BJ (cell line): ENCODE measurements at regions not wholly inside any gene's neighbourhood (a gene's known extent, or its start where the extent isn't known, plus 50 kb on each side); places are given as distances from the start of the nearest gene placed in this dataset.

Source experiments
- CTCF ChIA-PET: fragments of 350-600 bp; formaldehyde crosslinking; extraction: SDS; loops from one replicate; lab custom pipeline; 2021; ENCODE audit warnings: antibody characterized with exemption, inconsistent platforms; lab: Yijun Ruan, JAX
- POLR2A ChIA-PET: fragments of 300-600 bp; sonication (Branson Sonifier 250); formaldehyde crosslinking; extraction: SDS; loops from one replicate; lab custom pipeline; 2021; ENCODE audit warnings: antibody characterized with exemption; lab: Charles Lee
- DNase-seq: peaks from one replicate; pipeline ENCODE4 v3.0.0-alpha.2; 2011; ENCODE audit warnings: low read depth
- H3K27me3 ChIP-seq: 2 replicates; pipeline ENCODE4 v1.6.0; 2011; ENCODE audit warnings: low read length; ENCODE audit not compliant: control insufficient read depth, insufficient read depth
- H3K36me3 ChIP-seq: 2 replicates; pipeline ENCODE4 v1.5.1; 2011; ENCODE audit warnings: low read length; ENCODE audit not compliant: control insufficient read depth, insufficient read depth
- H3K4me3 ChIP-seq: 2 replicates; pipeline ENCODE4 v1.5.1; 2011; ENCODE audit warnings: low read depth, mild to moderate bottlenecking, control low read depth, low read length
- TF ChIP-seq, protein P1 (sequence below): IDR thresholded peaks from 2 replicates; pipeline ENCODE4 v1.5.1; 2011; ENCODE audit warnings: low read depth, mild to moderate bottlenecking, control low read depth, inconsistent platforms, low read length, moderate library complexity; ENCODE audit not compliant: insufficient read depth

DNA sequence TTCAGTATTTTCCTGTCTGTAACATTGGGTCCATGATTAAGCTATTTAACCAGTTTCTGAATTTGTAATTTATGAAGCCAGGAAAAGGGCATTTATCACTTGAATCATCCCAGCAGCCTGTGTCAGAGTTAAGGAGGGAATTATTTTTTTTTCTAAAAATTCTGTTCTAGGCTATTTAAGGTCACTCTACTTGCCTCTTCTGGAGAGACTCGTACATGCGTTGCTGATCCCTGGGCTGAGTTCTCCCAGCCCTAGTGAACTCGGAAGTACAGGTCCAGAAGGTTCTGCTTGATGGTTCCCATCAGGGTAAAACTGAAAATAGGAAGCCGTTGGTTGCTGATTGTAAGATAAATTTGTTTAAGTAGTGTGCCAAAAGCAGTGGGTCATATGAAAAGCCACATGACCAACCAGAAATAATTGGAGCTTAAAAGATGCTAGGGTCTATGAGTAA, 90.7 kb downstream of the GPR88 start:
- no peaks in the 10 kb centered on the region for H3K27me3 ChIP-seq
- POLR2A ChIA-PET, result no interaction called here
- no peak overlapping the region for H3K4me3 ChIP-seq
- TF ChIP-seq, protein P1, sequence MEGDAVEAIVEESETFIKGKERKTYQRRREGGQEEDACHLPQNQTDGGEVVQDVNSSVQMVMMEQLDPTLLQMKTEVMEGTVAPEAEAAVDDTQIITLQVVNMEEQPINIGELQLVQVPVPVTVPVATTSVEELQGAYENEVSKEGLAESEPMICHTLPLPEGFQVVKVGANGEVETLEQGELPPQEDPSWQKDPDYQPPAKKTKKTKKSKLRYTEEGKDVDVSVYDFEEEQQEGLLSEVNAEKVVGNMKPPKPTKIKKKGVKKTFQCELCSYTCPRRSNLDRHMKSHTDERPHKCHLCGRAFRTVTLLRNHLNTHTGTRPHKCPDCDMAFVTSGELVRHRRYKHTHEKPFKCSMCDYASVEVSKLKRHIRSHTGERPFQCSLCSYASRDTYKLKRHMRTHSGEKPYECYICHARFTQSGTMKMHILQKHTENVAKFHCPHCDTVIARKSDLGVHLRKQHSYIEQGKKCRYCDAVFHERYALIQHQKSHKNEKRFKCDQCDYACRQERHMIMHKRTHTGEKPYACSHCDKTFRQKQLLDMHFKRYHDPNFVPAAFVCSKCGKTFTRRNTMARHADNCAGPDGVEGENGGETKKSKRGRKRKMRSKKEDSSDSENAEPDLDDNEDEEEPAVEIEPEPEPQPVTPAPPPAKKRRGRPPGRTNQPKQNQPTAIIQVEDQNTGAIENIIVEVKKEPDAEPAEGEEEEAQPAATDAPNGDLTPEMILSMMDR, result no peak
- H3K36me3 ChIP-seq, result no peaks in the 10 kb centered on the region
- CTCF ChIA-PET, result interaction anchor here (0.7 kb wide), 1 partner anchor 22 kb away, joined by 3 read pairs; no protein-coding TSS in a partner anchor
- DNase-seq, result no peak

DNA sequence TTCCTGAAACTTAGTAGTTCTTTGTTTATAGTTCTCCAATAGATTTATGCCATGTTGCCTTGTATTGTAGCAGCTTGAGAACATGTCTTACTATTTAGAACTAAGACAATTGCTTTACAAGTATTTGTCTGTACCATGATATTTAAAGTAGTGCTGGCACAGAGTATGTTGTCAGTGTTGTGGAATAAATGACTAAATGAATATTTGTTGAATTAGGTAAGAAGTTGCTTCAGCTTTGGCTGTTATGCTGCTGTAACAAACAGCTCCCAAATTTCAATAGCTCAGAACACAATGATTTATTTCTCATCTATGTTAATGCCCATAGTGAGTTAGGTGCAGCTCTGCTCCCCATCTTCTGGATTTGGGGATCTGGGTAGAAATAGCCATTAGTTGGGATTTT, 90.2 kb upstream of the VCAM1 start:
- ChIA-PET CTCF (no interaction called here), POLR2A (no interaction called here)
- Histone ChIP-seq H3K36me3 (no peaks in the 10 kb centered on the region), H3K27me3 (no peaks in the 10 kb centered on the region), H3K4me3 (no peak overlapping the region)
- TF ChIP-seq, protein P1, result no peak
- no peak for DNase-seq

DNA sequence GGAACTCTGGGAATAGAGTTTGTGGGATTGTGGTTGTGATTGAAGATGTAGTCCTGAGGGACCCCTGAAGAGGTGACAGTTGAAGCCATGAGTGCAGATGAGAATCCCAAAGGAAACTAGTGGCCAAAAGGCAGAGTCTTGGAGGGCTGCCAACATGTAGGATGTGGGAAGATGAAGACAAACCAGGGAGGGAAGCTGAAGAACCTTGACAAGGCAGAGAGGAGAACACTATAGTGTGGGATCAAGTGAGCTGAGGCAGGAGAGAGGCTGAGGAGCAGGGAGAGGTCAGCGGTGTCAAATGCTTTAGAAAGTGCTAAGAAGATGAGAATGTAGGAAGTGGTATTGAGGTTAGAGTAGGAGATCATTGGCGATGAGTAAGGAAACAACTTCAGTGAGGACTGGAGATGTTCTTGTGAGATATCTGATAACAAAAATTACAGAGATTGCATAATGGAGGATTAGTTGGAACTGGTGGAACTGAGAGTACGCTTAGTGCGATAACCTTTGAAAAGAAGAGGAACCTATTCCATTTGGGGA, 88.5 kb upstream of the VCAM1 start:
- ChIA-PET POLR2A (no interaction called here), CTCF (no interaction called here)
- Histone ChIP-seq H3K36me3 (no peaks in the 10 kb centered on the region), H3K27me3 (no peaks in the 10 kb centered on the region), H3K4me3 (no peak overlapping the region)
- DNase-seq, result no peak
- TF ChIP-seq, protein P1, result no peak

DNA sequence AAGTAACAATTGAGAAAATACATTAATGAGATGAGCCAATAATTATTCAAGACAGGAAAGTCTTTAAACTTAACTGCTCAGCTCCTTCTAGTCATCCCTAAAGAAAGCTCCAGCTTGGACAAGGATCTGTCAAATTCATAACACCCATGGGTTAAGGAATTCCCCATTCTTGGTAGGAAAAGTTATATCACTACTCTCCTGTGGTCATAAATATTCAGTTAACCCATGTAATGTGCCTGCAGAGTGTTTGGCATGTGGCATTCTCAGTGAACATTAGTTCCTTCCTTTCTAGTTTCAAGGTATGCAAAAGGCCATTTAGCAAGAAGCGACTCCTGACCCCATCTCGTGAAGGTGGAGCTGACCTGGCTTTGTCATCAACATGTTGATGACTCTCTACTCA, 76.7 kb upstream of the VCAM1 start:
- POLR2A ChIA-PET, result interaction anchor here (0.8 kb wide), 1 partner anchor 468 kb away, joined by 5 read pairs; no protein-coding TSS in a partner anchor
- TF ChIP-seq, protein P1, result no peak
- no peak for DNase-seq
- CTCF ChIA-PET, result no interaction called here
- Histone ChIP-seq H3K4me3 (no peak overlapping the region), H3K36me3 (no peaks in the 10 kb centered on the region), H3K27me3 (no peaks in the 10 kb centered on the region)

DNA sequence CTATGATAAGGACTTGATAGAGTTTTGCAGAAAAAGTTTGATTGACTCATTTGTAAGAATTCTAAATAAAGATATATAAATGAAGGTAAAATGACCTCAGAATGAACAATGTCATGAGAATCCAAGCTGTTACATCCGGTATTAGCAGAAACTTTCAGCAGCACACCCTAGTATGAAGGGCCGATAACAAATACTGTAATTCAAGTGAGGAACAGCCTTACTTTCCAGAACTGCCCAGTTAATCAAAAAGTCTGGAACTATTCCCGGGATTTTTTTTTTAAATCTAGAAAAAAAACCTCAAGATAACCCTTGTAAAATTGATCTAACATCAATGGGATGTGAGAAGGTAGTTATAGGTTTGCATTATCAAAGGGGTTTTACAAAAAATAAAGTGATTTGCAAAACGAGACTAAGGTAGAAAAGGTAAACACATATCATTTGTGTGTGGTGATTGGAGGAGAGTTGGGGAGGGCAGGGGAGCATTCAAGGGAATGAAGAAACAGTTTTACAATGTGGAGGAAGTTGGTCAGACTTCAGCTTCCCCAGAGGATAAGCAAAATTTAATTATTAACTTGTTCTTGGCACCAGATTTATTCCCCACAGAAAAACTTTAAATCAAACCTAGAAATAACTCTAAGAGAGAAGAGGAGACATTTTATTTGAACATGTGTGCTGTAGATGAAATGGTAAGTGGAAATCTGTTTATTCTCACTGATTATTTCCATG, 75.9 kb upstream of the VCAM1 start:
- TF ChIP-seq, protein P1, result no peak
- ChIA-PET POLR2A (no interaction called here), CTCF (interaction anchor here (0.6 to 1.2 kb wide), 2 partner anchors 11 to 127 kb away, joined by 3 read pairs; no protein-coding TSS in a partner anchor)
- Histone ChIP-seq H3K36me3 (no peaks in the 10 kb centered on the region), H3K27me3 (no peaks in the 10 kb centered on the region), H3K4me3 (no peak overlapping the region)
- DNase-seq, result no peak
